CD4-positive, alpha-beta T cell (primary cell): ENCODE measurements at regions not wholly inside any gene's neighbourhood (a gene's known extent, or its start where the extent isn't known, plus 50 kb on each side); places are given as distances from the start of the nearest gene placed in this dataset.

Source experiments
- ATAC-seq: fragments of 200-7000 bp; cut with Tn5 transposase; one replicate; pipeline ENCODE4 v1.10.0; 2022; ENCODE audit warnings: mild to moderate bottlenecking; ENCODE audit not compliant: poor library complexity
- CTCF ChIA-PET: fragments of 350-600 bp; sonication (Branson Sonifier 250); formaldehyde crosslinking; loops from one replicate; lab custom pipeline; 2021; ENCODE audit warnings: antibody characterized with exemption, inconsistent platforms; lab: Charles Lee
- POLR2A ChIA-PET: fragments of 350-600 bp; sonication (Branson Sonifier 250); formaldehyde crosslinking; loops from one replicate; lab custom pipeline; 2021; ENCODE audit warnings: antibody characterized with exemption, inconsistent platforms; lab: Charles Lee
- DNase-seq, 14 experiments: peaks; one replicate each; pipeline ENCODE4 v3.0.0-alpha.2; 2013 to 2020; ENCODE audit warnings: mixed read lengths in 2 of 14
- H3K27ac ChIP-seq, 2 donors: one replicate each; pipeline versions ENCODE4 v1.5.1 to v1.7.0; 2013; ENCODE audit warnings: low read length in 2 of 2, low read depth in 1 of 2, mild to moderate bottlenecking in 1 of 2
- H3K27me3 ChIP-seq, 2 experiments: 1 replicate in 1 of 2; 2 replicates in 1 of 2; pipeline versions ENCODE4 v1.6.1 to v1.7.0; 2013; ENCODE audit warnings: low read length in 2 of 2, control low read depth in 1 of 2, mild to moderate bottlenecking in 1 of 2, moderate library complexity in 1 of 2; ENCODE audit not compliant: insufficient read depth in 2 of 2, control insufficient read depth in 1 of 2
- H3K36me3 ChIP-seq: one replicate; pipeline ENCODE4 v1.6.1; 2013; ENCODE audit warnings: low read length, control low read depth; ENCODE audit not compliant: insufficient read depth
- H3K4me1 ChIP-seq: one replicate; pipeline ENCODE4 v1.6.1; 2013; ENCODE audit warnings: low read length, control low read depth; ENCODE audit not compliant: insufficient read depth
- H3K4me3 ChIP-seq: one replicate; pipeline ENCODE4 v1.5.1; 2013; ENCODE audit warnings: mild to moderate bottlenecking, low read length, moderate library complexity
- H3K9me3 ChIP-seq, 2 experiments: 1 replicate in 1 of 2; 2 replicates in 1 of 2; pipeline versions ENCODE4 v1.6.1 to v1.7.0; 2013; ENCODE audit warnings: low read length in 2 of 2, mild to moderate bottlenecking in 2 of 2, control low read depth in 1 of 2, moderate library complexity in 1 of 2; ENCODE audit not compliant: control insufficient read depth in 1 of 2, insufficient read depth in 1 of 2
- H3K27ac Mint-ChIP-seq: one replicate; pipeline ENCODE4 v1.8.0; 2020; ENCODE audit warnings: mixed read lengths
- H3K27me3 Mint-ChIP-seq: one replicate; pipeline ENCODE4 v1.8.0; 2021; ENCODE audit warnings: mixed read lengths
- H3K36me3 Mint-ChIP-seq: one replicate; pipeline ENCODE4 v1.8.0; 2021; ENCODE audit warnings: low read depth, mixed read lengths
- H3K4me1 Mint-ChIP-seq: one replicate; pipeline ENCODE4 v1.8.0; 2021; ENCODE audit warnings: low read depth, mixed read lengths
- H3K4me3 Mint-ChIP-seq: one replicate; pipeline ENCODE4 v1.8.0; 2020; ENCODE audit warnings: mild to moderate bottlenecking, mixed read lengths
- H3K9me3 Mint-ChIP-seq: one replicate; pipeline ENCODE4 v1.8.0; 2020; ENCODE audit warnings: mixed read lengths
- intact Hi-C, 2 experiments: fragments of 100-400 bp; cut with DNase I in 1 of 2; cut with micrococcal nuclease in 1 of 2; formaldehyde crosslinking; loops; one replicate each; pipeline versions ENCODE4 v1.15.1 to v1.9.0; 2023 to 2025; cut with DNase I, micrococcal nuclease
- TF ChIP-seq, protein P1 (sequence below): fragments of 200-600 bp; IDR thresholded peaks from one replicate; pipeline ENCODE4 v1.8.0; 2022; ENCODE audit warnings: antibody characterized with exemption, mild to moderate bottlenecking

DNA sequence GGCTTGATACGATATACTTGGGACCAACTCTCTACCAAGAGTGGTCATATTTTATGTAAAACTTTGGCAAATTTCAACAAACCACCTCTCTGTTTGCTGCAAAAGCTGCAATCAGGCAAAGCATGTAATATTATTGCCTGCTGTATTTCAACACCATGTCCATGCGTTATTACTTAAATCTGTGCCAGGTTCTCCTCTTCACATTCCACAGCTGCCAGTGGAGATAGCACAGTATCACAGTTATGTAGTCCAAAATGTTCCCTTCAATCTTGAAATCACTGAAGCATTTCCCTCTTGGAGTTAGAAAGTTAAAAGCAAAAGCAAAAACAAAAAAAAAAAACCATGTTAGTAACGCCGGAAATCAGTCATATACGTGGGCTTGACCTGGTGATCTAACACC is 396.7 kb upstream of the MAGEC2 start:
- no peak overlapping the region for H3K4me3 Mint-ChIP-seq
- no peak overlapping the region for H3K27ac Mint-ChIP-seq
- Histone ChIP-seq H3K36me3 (no peaks in the 10 kb centered on the region), H3K27ac (no peak overlapping the region), H3K27me3 (no peaks in the 10 kb centered on the region), H3K9me3 (peaks cover 0 to 6% of the 10 kb centered on the region in 2 experiments), H3K4me3 (no peak overlapping the region), H3K4me1 (no peaks in the 10 kb centered on the region)
- DNase-seq, result no peak
- peaks cover 5% of the 10 kb centered on the region for H3K9me3 Mint-ChIP-seq
- H3K36me3 Mint-ChIP-seq, result no peaks in the 10 kb centered on the region
- no peaks in the 10 kb centered on the region for H3K27me3 Mint-ChIP-seq
- CTCF ChIA-PET, result no interaction called here
- intact Hi-C loops, result no loop called here
- TF ChIP-seq, protein P1, sequence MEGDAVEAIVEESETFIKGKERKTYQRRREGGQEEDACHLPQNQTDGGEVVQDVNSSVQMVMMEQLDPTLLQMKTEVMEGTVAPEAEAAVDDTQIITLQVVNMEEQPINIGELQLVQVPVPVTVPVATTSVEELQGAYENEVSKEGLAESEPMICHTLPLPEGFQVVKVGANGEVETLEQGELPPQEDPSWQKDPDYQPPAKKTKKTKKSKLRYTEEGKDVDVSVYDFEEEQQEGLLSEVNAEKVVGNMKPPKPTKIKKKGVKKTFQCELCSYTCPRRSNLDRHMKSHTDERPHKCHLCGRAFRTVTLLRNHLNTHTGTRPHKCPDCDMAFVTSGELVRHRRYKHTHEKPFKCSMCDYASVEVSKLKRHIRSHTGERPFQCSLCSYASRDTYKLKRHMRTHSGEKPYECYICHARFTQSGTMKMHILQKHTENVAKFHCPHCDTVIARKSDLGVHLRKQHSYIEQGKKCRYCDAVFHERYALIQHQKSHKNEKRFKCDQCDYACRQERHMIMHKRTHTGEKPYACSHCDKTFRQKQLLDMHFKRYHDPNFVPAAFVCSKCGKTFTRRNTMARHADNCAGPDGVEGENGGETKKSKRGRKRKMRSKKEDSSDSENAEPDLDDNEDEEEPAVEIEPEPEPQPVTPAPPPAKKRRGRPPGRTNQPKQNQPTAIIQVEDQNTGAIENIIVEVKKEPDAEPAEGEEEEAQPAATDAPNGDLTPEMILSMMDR, result no peak
- no peak for ATAC-seq
- POLR2A ChIA-PET, result no interaction called here
- H3K4me1 Mint-ChIP-seq, result no peaks in the 10 kb centered on the region

DNA sequence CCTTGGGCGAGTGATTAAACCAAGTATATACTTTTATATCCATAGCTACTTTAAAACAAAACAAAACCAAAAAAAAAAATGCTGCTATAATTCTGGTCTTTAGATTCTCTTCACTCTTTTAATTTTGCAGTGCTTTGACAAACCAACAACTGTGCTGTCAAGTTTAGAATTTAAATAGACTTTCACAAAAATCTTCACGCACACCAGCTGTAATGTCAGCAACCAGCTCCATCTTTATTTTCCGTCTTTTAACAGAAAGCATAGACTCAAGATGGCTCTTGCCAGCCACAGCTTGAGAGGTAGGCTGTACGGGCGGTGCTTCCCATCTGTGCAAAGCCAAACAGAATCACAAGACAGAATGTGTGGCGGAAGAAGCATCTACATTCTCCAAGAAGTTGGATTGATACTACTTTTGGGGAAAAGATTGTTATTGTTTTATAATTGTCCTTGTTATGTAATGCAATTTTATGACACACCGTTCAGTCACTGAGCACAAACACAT is 388.3 kb upstream of the MAGEC2 start:
- CTCF ChIA-PET, result no interaction called here
- H3K27me3 Mint-ChIP-seq, result no peaks in the 10 kb centered on the region
- no peak for DNase-seq
- H3K9me3 ChIP-seq, result no peaks in the 10 kb centered on the region
- H3K27me3 ChIP-seq, result no peaks in the 10 kb centered on the region
- POLR2A ChIA-PET, result no interaction called here
- no peaks in the 10 kb centered on the region for H3K4me1 Mint-ChIP-seq
- no peak for ATAC-seq
- no peak overlapping the region for H3K4me3 Mint-ChIP-seq
- H3K27ac Mint-ChIP-seq, result no peak overlapping the region
- TF ChIP-seq, protein P1, result no peak
- peaks cover 2% of the 10 kb centered on the region for H3K9me3 Mint-ChIP-seq
- no peaks in the 10 kb centered on the region for H3K36me3 Mint-ChIP-seq
- intact Hi-C loops, result no loop called here
- H3K4me3 ChIP-seq, result no peak overlapping the region
- no peaks in the 10 kb centered on the region for H3K36me3 ChIP-seq
- H3K27ac ChIP-seq, result no peak overlapping the region
- no peaks in the 10 kb centered on the region for H3K4me1 ChIP-seq

- no peak overlapping the region for H3K27ac Mint-ChIP-seq
- peaks cover 13% of the 10 kb centered on the region for H3K9me3 Mint-ChIP-seq
- no peak overlapping the region for H3K4me3 Mint-ChIP-seq
- H3K36me3 Mint-ChIP-seq, result no peaks in the 10 kb centered on the region
- POLR2A ChIA-PET, result no interaction called here
- CTCF ChIA-PET, result no interaction called here
- H3K27me3 ChIP-seq, result no peaks in the 10 kb centered on the region
- H3K9me3 ChIP-seq, result peaks cover 0 to under 1% of the 10 kb centered on the region in 2 experiments
- no peak for ATAC-seq
- H3K4me3 ChIP-seq, result no peak overlapping the region
- TF ChIP-seq, protein P1, result no peak
- H3K4me1 Mint-ChIP-seq, result no peaks in the 10 kb centered on the region
- H3K27ac ChIP-seq, result no peak overlapping the region
- no peaks in the 10 kb centered on the region for H3K4me1 ChIP-seq
- intact Hi-C loops, result no loop called here
- DNase-seq, result no peak
- H3K36me3 ChIP-seq, result no peaks in the 10 kb centered on the region
- H3K27me3 Mint-ChIP-seq, result no peaks in the 10 kb centered on the region
Observed at GRCh38 chrX:142576615-142577014, 371.5 kb upstream of the MAGEC2 start.
